Cardiac fibroblast (primary cell): ENCODE measurements at regions not wholly inside any gene's neighbourhood (a gene's known extent, or its start where the extent isn't known, plus 50 kb on each side); places are given as distances from the start of the nearest gene placed in this dataset.

Experiments
- DNase-seq, 2 donors: peaks; one replicate each; pipeline versions ENCODE4 v3.0.0 to v3.0.0-alpha.2; 2010; ENCODE audit warnings: low read depth in 2 of 2
- H3K4me3 ChIP-seq, 2 donors: replicated peaks in 1 of 2; 1 replicate in 1 of 2; 2 replicates in 1 of 2; pipeline ENCODE4 v1.5.1; 2011; ENCODE audit warnings: low read depth in 2 of 2, low read length in 2 of 2, mild to moderate bottlenecking in 2 of 2, moderate library complexity in 1 of 2
- CTCF ChIP-seq: IDR thresholded peaks from one replicate; pipeline ENCODE4 v1.5.1; 2011; ENCODE audit warnings: low read depth, mild to moderate bottlenecking, low read length, inconsistent platforms

GRCh38 chr22:27386186-27386585, 415.4 kb downstream of the MN1 start:
- no peak overlapping the region for H3K4me3 ChIP-seq
- no peak for TF ChIP-seq CTCF
- DNase-seq: no peak

GRCh38 chr22:27387561-27387960, 414.0 kb downstream of the MN1 start:
- no peak for TF ChIP-seq CTCF
- DNase-seq: no peak

GRCh38 chr22:27388090-27388600, 413.4 kb downstream of the MN1 start:
- DNase-seq: no peak
- H3K4me3 ChIP-seq: no peak overlapping the region
- TF ChIP-seq CTCF: no peak

More at GRCh38 chr22:27387561-27387960, 414.0 kb downstream of the MN1 start:
- no peak overlapping the region for H3K4me3 ChIP-seq

- TF ChIP-seq CTCF: no peak
- DNase-seq: no peak
- H3K4me3 ChIP-seq: no peak overlapping the region
These were observed 411.9 kb downstream of the MN1 start for GRCh38 chr22:27389727-27390075.

- peak; percentile 12 to 66 for DNase-seq
- H3K4me3 ChIP-seq: no peak overlapping the region
- TF ChIP-seq CTCF: no peak
These were observed 410.3 kb downstream of the MN1 start for GRCh38 chr22:27391092-27391770.

- no peak for DNase-seq
- no peak overlapping the region for H3K4me3 ChIP-seq
- no peak for TF ChIP-seq CTCF
These were observed 408.2 kb downstream of the MN1 start for GRCh38 chr22:27393371-27393770.
